Keratinocyte (primary cell): ENCODE measurements at regions not wholly inside any gene's neighbourhood (a gene's known extent, or its start where the extent isn't known, plus 50 kb on each side); places are given as distances from the start of the nearest gene placed in this dataset.

Source experiments
- DNase-seq: peaks from one replicate; pipeline ENCODE4 v3.0.0-alpha.2; 2011; ENCODE audit warnings: low read depth, missing footprints, low spot score
- FAIRE-seq: peaks from 2 replicates; lab custom pipeline; 2011; peaks lifted over from hg19 to GRCh38; lab: Jason Lieb, UNC
- H2AFZ ChIP-seq: 2 replicates; pipeline ENCODE4 v1.6.0; 2012; ENCODE audit warnings: low read length, control low read depth, inconsistent platforms; ENCODE audit not compliant: control insufficient read depth
- H3K27ac ChIP-seq: 2 replicates; pipeline ENCODE4 v1.5.1; 2011; ENCODE audit warnings: low read length; ENCODE audit not compliant: control insufficient read depth, insufficient read depth
- H3K27me3 ChIP-seq: 3 replicates; pipeline ENCODE4 v1.6.0; 2011; ENCODE audit warnings: low read length; ENCODE audit not compliant: control insufficient read depth, insufficient read depth; ENCODE audit errors: extremely low read depth
- H3K36me3 ChIP-seq, 2 experiments: 2 replicates in 1 of 2; 3 replicates in 1 of 2; pipeline ENCODE4 v1.5.1; 2011; ENCODE audit warnings: low read length in 2 of 2, mild to moderate bottlenecking in 1 of 2; ENCODE audit not compliant: control insufficient read depth in 2 of 2, insufficient read depth in 2 of 2; ENCODE audit errors: extremely low read depth in 1 of 2
- H3K4me1 ChIP-seq: 3 replicates; pipeline ENCODE4 v1.5.1; 2011; ENCODE audit warnings: low read length; ENCODE audit not compliant: control insufficient read depth, insufficient read depth; ENCODE audit errors: extremely low read depth
- H3K4me2 ChIP-seq: 3 replicates; pipeline ENCODE4 v1.6.0; 2011; ENCODE audit warnings: low read depth, low read length; ENCODE audit not compliant: control insufficient read depth, insufficient read depth; ENCODE audit errors: extremely low read depth
- H3K4me3 ChIP-seq, 3 experiments: fragments of 200-600 bp in 1 of 3; sonication (generic) in 1 of 3; 2 replicates in 2 of 3; 3 replicates in 1 of 3; pipeline ENCODE4 v1.5.1; 2011 to 2016; ENCODE audit warnings: low read length in 3 of 3, mild to moderate bottlenecking in 3 of 3, control low read depth in 2 of 3, inconsistent platforms in 1 of 3, low read depth in 1 of 3, mixed read lengths in 1 of 3, mixed run types in 1 of 3, moderate library complexity in 1 of 3; ENCODE audit not compliant: control insufficient read depth in 2 of 3, insufficient read depth in 2 of 3; ENCODE audit errors: extremely low read depth in 1 of 3
- H3K79me2 ChIP-seq: 2 replicates; pipeline ENCODE4 v1.6.0; 2012; ENCODE audit warnings: low read length; ENCODE audit not compliant: control insufficient read depth, insufficient read depth
- H3K9ac ChIP-seq: 3 replicates; pipeline ENCODE4 v1.6.0; 2011; ENCODE audit warnings: low read length; ENCODE audit not compliant: control insufficient read depth, insufficient read depth; ENCODE audit errors: extremely low read depth
- H3K9me1 ChIP-seq: 3 replicates; pipeline ENCODE4 v1.6.0; 2011; ENCODE audit warnings: low read length; ENCODE audit not compliant: control insufficient read depth, insufficient read depth; ENCODE audit errors: extremely low read depth
- H3K9me3 ChIP-seq: 2 replicates; pipeline ENCODE4 v1.5.1; 2012; ENCODE audit warnings: low read depth, low read length; ENCODE audit not compliant: control insufficient read depth
- H4K20me1 ChIP-seq: 3 replicates; pipeline ENCODE4 v1.6.0; 2011; ENCODE audit warnings: low read length; ENCODE audit not compliant: control insufficient read depth, insufficient read depth; ENCODE audit errors: extremely low read depth
- EZH2 ChIP-seq: IDR thresholded peaks from one replicate; pipeline ENCODE4 v1.6.1; 2012; ENCODE audit warnings: inconsistent platforms, mild to moderate bottlenecking, low read length, moderate library complexity
- dilution Hi-C: fragments of 300-500 bp; cut with MboI; formaldehyde crosslinking; loops from one replicate; pipeline ENCODE4 v1.7.0; 2020; ENCODE audit warnings: low sequenced_read_pairs; ENCODE audit not compliant: extremely low pct_ligation_motif_present
- TF ChIP-seq, protein P1 (sequence below), 3 experiments: IDR thresholded peaks in 1 of 3; conservative IDR thresholded peaks in 1 of 3; optimal IDR thresholded peaks in 1 of 3; 2 replicates in 2 of 3; 3 replicates in 1 of 3; pipeline versions ENCODE3 to v1.5.1; 2011; ENCODE audit warnings: low read length in 3 of 3, mild to moderate bottlenecking in 3 of 3, moderate library complexity in 2 of 3, control low read depth in 1 of 3, inconsistent platforms in 1 of 3; ENCODE audit not compliant: insufficient read depth in 2 of 3; ENCODE audit errors: extremely low read depth in 1 of 3

DNA sequence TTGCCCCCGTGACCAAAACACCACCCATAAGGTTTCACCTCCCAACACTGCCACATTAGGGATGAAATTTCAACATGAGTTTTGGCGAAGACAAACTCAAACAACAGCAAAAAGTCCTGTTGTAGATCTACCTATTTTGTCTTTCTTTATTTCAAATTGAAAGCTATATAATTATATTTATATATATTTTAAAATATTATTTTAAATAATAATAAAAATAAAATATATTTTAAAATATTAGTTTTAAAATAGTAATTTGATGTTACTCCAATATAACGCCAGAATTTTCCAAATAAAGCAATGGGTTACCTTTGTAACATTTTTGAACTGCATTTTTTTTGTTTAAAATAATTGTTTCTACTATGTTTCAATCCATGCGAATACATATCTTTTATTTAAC, 263.5 kb upstream of the USP25 start:
- Histone ChIP-seq H4K20me1 (no peaks in the 10 kb centered on the region), H3K79me2 (no peaks in the 10 kb centered on the region), H3K9me1 (no peaks in the 10 kb centered on the region), H3K9me3 (no peaks in the 10 kb centered on the region), H3K4me2 (no peak overlapping the region), H3K4me1 (no peaks in the 10 kb centered on the region), H3K27me3 (no peaks in the 10 kb centered on the region), H3K27ac (no peak overlapping the region), H3K36me3 (no peaks in the 10 kb centered on the region), H3K4me3 (no peak overlapping the region), H3K9ac (no peak overlapping the region), H2AFZ (no peak overlapping the region)
- FAIRE-seq (no peak), DNase-seq (no peak)
- dilution Hi-C loops, result no loop called here
- TF ChIP-seq, protein P1, sequence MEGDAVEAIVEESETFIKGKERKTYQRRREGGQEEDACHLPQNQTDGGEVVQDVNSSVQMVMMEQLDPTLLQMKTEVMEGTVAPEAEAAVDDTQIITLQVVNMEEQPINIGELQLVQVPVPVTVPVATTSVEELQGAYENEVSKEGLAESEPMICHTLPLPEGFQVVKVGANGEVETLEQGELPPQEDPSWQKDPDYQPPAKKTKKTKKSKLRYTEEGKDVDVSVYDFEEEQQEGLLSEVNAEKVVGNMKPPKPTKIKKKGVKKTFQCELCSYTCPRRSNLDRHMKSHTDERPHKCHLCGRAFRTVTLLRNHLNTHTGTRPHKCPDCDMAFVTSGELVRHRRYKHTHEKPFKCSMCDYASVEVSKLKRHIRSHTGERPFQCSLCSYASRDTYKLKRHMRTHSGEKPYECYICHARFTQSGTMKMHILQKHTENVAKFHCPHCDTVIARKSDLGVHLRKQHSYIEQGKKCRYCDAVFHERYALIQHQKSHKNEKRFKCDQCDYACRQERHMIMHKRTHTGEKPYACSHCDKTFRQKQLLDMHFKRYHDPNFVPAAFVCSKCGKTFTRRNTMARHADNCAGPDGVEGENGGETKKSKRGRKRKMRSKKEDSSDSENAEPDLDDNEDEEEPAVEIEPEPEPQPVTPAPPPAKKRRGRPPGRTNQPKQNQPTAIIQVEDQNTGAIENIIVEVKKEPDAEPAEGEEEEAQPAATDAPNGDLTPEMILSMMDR (optimal IDR thresholded peaks at IDR 0.05 in 1 of 3, IDR thresholded peaks at IDR 0.05 in 1 of 3, conservative IDR thresholded peaks at IDR 0.05 in 1 of 3; ENCODE audit: extremely low read depth in 1 of 3, insufficient read depth in 2 of 3, low read length in 3 of 3), result no peak
- TF ChIP-seq EZH2, result no peak

- no peak overlapping the region for H3K9ac ChIP-seq
- no peak overlapping the region for H2AFZ ChIP-seq
- FAIRE-seq, result no peak
- H4K20me1 ChIP-seq, result no peaks in the 10 kb centered on the region
- no peak for TF ChIP-seq EZH2
- TF ChIP-seq, protein P1 (optimal IDR thresholded peaks at IDR 0.05 in 1 of 3, IDR thresholded peaks at IDR 0.05 in 1 of 3, conservative IDR thresholded peaks at IDR 0.05 in 1 of 3; ENCODE audit: extremely low read depth in 1 of 3, insufficient read depth in 2 of 3, low read length in 3 of 3), result no peak
- no peaks in the 10 kb centered on the region for H3K36me3 ChIP-seq
- no peaks in the 10 kb centered on the region for H3K9me3 ChIP-seq
- H3K4me3 ChIP-seq, result no peak overlapping the region
- H3K4me1 ChIP-seq, result no peaks in the 10 kb centered on the region
- no peaks in the 10 kb centered on the region for H3K79me2 ChIP-seq
- no peak for DNase-seq
- H3K4me2 ChIP-seq, result no peak overlapping the region
- H3K27me3 ChIP-seq, result no peaks in the 10 kb centered on the region
- H3K27ac ChIP-seq, result no peak overlapping the region
- H3K9me1 ChIP-seq, result no peaks in the 10 kb centered on the region
- dilution Hi-C loops, result no loop called here
These were observed 261.4 kb upstream of the USP25 start for GRCh38 chr21:15468368-15468767.
